ENCODE measurements at regions not wholly inside any gene's neighbourhood (a gene's known extent, or its start where the extent isn't known, plus 50 kb on each side); places are given as distances from the start of the nearest gene placed in this dataset.
A peak's percentile ranks its signal among the peaks of the same experiment; 100 is the strongest.
"Not testable (repeated sequence)": the region's sequence is repeated elsewhere in the genome, so short reads cannot be mapped to it uniquely, and the experiment has no call there.

- peak overlapping the region; percentile 65 for H3K27ac ChIP-seq
- TF ChIP-seq CTCF (conservative IDR thresholded peaks at IDR 0.05) = no peak
- TF ChIP-seq ZFX (IDR thresholded peaks at IDR 0.05) = no peak
Observed at GRCh38 chr1:47536646-47537118, 98.8 kb downstream of the FOXD2 start.

DNA sequence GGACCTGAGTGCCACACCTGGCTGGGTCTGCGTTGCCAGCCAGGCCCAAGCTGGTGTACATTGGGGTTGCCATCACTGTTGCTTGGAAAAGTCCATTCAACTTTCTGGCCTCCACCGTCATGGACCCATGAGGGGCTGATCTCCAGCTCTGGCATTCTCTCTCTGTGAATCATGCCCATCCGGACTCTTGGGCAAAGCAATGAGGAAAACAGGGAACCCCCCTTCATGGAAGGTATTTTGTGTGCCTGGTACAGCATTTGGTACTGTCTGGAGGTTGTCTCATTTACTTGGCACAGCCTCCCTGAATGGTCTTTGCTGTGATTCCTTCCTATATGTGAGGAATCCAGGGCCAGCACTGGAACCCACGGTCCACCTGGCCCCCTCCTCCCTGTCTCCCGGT lies 99.4 kb downstream of the FOXD2 start:
- TF ChIP-seq CTCF (conservative IDR thresholded peaks at IDR 0.05) = no peak
- TF ChIP-seq ZFX (IDR thresholded peaks at IDR 0.05) = no peak
- peak overlapping the region; percentile 65 for H3K27ac ChIP-seq

DNA sequence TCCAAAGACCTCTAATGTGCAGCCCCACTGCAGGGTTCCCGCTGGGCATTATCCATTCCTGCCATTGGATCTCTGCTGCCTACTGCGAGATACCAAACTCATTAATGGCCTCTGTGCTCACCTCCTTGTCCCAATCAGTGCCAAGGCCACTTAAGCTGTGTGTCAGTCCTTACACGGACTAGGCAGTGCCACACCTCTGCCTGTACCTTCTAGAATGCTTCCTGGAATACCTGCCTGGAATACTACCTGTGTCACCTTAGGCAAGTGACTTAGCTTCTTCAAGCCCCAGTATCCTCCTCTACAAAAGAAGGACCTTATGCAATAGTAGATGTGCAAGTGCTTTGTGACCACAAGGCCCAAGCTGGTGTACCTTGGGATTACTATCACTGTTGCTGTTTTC lies 100.1 kb downstream of the FOXD2 start:
- TF ChIP-seq CTCF (conservative IDR thresholded peaks at IDR 0.05) = no peak
- no peak for TF ChIP-seq ZFX (IDR thresholded peaks at IDR 0.05)
- H3K27ac ChIP-seq = peak overlapping the region; percentile 65

- H3K27ac ChIP-seq = not testable (repeated sequence)
Observed at GRCh38 chr1:47538530-47538929, 100.7 kb downstream of the FOXD2 start.

DNA sequence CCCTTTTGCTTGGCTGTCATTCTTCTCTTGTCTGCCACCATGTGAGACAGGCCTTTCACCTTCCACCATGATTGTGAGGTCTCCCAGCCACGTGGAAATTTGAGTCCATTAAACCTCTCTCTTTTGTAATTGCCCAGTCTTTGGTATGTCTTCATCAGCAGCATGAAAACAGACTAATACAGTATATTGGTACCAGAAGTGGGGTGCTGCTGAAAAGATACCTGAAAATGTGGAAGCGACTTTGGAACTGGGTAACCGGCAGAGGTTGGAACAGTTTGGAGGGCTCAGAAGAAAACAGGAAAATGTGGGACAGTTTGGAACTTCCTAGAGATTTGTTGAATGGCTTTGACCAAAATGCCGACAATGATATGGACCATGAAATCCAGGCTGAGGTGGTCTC lies 103.9 kb downstream of the FOXD2 start:
- H3K27ac ChIP-seq = not testable (repeated sequence)

DNA sequence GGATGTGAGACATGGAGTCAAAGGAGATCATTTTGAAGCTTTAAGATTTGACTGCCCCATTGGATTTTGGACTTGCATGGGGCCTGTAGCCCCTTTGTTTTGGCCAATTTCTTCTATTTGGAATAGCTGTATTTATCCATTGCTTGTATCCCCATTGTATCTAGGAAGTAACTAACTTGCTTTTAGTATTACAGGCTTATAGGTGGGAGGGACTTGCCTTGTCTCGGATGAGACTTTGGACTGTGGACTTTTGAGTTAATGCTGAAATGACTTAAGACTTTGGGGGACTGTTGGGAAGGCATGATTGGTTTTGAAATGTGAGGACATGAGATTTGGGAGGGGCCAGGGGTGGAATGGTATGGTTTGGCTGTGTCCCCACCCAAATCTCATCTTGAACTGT lies 105.2 kb downstream of the FOXD2 start:
- not testable (repeated sequence) for H3K27ac ChIP-seq

GRCh38 chr1:47545912-47546483 lies 108.2 kb downstream of the FOXD2 start:
- TF ChIP-seq CTCF (conservative IDR thresholded peaks at IDR 0.05) (no peak), ZFX (IDR thresholded peaks at IDR 0.05) (no peak)
- H3K27ac ChIP-seq = no peak overlapping the region

DNA sequence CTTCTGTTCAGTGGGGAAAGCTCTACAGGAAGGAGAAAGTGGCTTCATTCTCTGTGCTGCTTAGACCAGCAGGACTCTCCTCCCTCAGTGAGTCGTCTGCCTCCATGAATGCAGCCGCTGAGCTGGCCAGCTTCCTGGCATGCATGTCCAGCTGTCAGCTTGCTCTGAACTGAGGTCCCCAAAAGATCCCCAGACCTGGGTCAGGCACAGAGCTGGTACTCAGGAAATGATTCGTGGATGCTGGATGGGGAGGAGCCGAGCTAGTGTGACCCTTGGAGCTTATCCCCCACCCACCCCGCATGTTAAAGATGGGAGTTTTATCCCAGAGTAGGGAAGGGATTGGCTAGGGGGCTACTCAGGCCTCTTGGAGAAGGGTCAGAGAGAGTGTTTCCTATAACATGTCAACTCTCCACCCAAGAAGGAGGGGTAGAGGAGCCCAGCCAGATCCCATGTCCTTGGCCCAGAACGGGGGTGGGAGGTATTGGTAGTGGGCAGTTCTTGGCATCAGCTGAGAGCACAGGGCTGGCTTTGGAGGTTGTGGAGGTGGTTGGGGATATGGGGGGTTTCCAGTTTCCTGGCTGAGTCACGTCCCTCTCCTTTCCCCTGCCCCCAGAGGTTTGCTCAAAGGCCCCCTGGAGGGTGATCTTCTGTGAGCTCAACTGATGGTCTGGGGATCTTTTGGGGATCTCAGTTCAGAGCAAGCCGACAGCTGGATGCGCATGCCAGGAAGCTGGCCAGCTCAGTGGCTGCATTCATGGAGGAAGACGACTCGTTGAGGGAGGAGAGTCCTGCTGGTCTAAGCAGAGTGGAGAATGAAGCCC lies 110.1 kb downstream of the FOXD2 start:
- no peak overlapping the region for H3K27ac ChIP-seq
- TF ChIP-seq ZFX (IDR thresholded peaks at IDR 0.05) (no peak), CTCF (conservative IDR thresholded peaks at IDR 0.05) (no peak)

- TF ChIP-seq ZFX (IDR thresholded peaks at IDR 0.05) = no peak
- TF ChIP-seq CTCF (conservative IDR thresholded peaks at IDR 0.05) = no peak
Observed at GRCh38 chr1:47548637-47549036, 110.8 kb downstream of the FOXD2 start.

More at GRCh38 chr1:47548637-47549036, 110.8 kb downstream of the FOXD2 start:
- H3K27ac ChIP-seq = no peak overlapping the region
